DOHH2 (cell line): ENCODE measurements at regions not wholly inside any gene's neighbourhood (a gene's known extent, or its start where the extent isn't known, plus 50 kb on each side); places are given as distances from the start of the nearest gene placed in this dataset.

Experiments used
- H3F3A ChIP-seq: fragments of 200-600 bp; sonication (generic), shearing (Covaris generic); 2 replicates; pipeline ENCODE4 v1.6.0; 2016; ENCODE audit warnings: antibody characterized with exemption, mild to moderate bottlenecking; ENCODE audit not compliant: control insufficient read depth, insufficient read depth
- H3K27ac ChIP-seq: fragments of 200-600 bp; sonication (generic); 2 replicates; pipeline ENCODE4 v1.5.1; 2014; ENCODE audit warnings: low read depth, mild to moderate bottlenecking, low read length, moderate library complexity
- H3K27me3 ChIP-seq: fragments of 200-600 bp; sonication (generic); 2 replicates; pipeline ENCODE4 v1.6.1; 2014; ENCODE audit warnings: mild to moderate bottlenecking, low read length, mixed read lengths; ENCODE audit not compliant: control insufficient read depth
- H3K36me3 ChIP-seq: fragments of 200-600 bp; sonication (generic); 2 replicates; pipeline ENCODE4 v1.6.1; 2014; ENCODE audit warnings: mild to moderate bottlenecking, low read length, moderate library complexity, mixed read lengths; ENCODE audit not compliant: control insufficient read depth
- H3K4me1 ChIP-seq: fragments of 200-600 bp; sonication (generic); 2 replicates; pipeline ENCODE4 v1.6.1; 2014; ENCODE audit warnings: mild to moderate bottlenecking, low read length, mixed read lengths; ENCODE audit not compliant: control insufficient read depth
- H3K4me2 ChIP-seq: fragments of 200-600 bp; sonication (generic); 2 replicates; pipeline ENCODE4 v1.6.0; 2014; ENCODE audit warnings: mild to moderate bottlenecking, low read length, moderate library complexity
- H3K4me3 ChIP-seq: fragments of 200-600 bp; sonication (generic); 2 replicates; pipeline ENCODE4 v1.5.1; 2014; ENCODE audit warnings: mild to moderate bottlenecking, low read length, mixed read lengths
- H3K79me2 ChIP-seq: fragments of 200-600 bp; sonication (generic); 2 replicates; pipeline ENCODE4 v1.6.1; 2014; ENCODE audit warnings: mild to moderate bottlenecking, low read length, mixed read lengths; ENCODE audit not compliant: control insufficient read depth
- H3K9me2 ChIP-seq: fragments of 200-600 bp; sonication (generic); replicated peaks from 2 replicates; pipeline ENCODE4 v1.6.1; 2014; ENCODE audit warnings: mild to moderate bottlenecking, low read length, mixed read lengths; ENCODE audit not compliant: control insufficient read depth
- H3K9me3 ChIP-seq: fragments of 200-600 bp; sonication (generic); 2 replicates; pipeline ENCODE4 v1.6.1; 2014; ENCODE audit warnings: antibody characterized with exemption, low read length, mixed read lengths; ENCODE audit not compliant: control insufficient read depth, insufficient read depth
- H4K20me1 ChIP-seq: fragments of 200-600 bp; sonication (generic); 2 replicates; pipeline ENCODE4 v1.6.0; 2014; ENCODE audit warnings: low read depth, mild to moderate bottlenecking, antibody characterized with exemption, low read length, moderate library complexity; ENCODE audit not compliant: control insufficient read depth, insufficient read depth
- EZH2phosphoT487 ChIP-seq: fragments of 200-600 bp; sonication (generic); IDR thresholded peaks from 2 replicates; pipeline ENCODE4 v1.6.1; 2017; ENCODE audit warnings: borderline replicate concordance, mild to moderate bottlenecking, antibody characterized with exemption, low read length, moderate library complexity, mixed read lengths
- TF ChIP-seq, protein P1 (sequence below): fragments of 200-600 bp; sonication (generic); IDR thresholded peaks from one replicate; pipeline ENCODE4 v1.5.1; 2014; ENCODE audit warnings: antibody characterized with exemption, mild to moderate bottlenecking, low read depth, low read length; ENCODE audit not compliant: poor library complexity, severe bottlenecking

DNA sequence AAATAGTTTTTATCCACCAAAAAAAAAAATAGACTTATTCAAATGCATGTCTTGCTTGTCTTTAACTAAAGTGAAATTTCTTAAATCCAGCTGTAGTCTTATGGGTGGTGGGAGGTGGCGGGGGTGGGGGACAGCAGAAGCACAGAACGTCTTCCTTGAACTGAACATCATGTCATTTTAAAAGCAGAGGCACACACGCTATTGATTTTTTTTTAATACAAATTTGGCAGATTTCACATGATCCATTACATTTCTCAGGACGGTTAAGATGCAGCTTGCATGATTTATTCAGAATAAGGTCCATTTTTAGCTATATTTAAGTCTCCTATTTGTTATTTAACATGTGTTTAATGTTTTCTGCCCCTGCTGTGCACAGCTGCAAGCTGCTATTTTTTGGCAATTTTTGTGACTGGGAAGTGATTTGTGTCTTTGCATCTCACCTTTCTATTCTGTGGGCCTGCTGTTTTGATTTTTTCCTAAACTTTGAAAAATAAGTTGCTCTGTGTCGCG is 274.0 kb downstream of the TSHZ3 start:
- Histone ChIP-seq H4K20me1 (no peaks in the 10 kb centered on the region), H3F3A (no peaks in the 10 kb centered on the region), H3K4me3 (no peak overlapping the region), H3K79me2 (no peaks in the 10 kb centered on the region), H3K9me3 (peaks cover 6% of the 10 kb centered on the region; the same call in 1 of the 2 replicates), H3K27ac (no peak overlapping the region), H3K9me2 (no peaks in the 10 kb centered on the region), H3K36me3 (no peaks in the 10 kb centered on the region), H3K4me2 (no peak overlapping the region), H3K4me1 (no peaks in the 10 kb centered on the region), H3K27me3 (no peaks in the 10 kb centered on the region)
- TF ChIP-seq, protein P1, sequence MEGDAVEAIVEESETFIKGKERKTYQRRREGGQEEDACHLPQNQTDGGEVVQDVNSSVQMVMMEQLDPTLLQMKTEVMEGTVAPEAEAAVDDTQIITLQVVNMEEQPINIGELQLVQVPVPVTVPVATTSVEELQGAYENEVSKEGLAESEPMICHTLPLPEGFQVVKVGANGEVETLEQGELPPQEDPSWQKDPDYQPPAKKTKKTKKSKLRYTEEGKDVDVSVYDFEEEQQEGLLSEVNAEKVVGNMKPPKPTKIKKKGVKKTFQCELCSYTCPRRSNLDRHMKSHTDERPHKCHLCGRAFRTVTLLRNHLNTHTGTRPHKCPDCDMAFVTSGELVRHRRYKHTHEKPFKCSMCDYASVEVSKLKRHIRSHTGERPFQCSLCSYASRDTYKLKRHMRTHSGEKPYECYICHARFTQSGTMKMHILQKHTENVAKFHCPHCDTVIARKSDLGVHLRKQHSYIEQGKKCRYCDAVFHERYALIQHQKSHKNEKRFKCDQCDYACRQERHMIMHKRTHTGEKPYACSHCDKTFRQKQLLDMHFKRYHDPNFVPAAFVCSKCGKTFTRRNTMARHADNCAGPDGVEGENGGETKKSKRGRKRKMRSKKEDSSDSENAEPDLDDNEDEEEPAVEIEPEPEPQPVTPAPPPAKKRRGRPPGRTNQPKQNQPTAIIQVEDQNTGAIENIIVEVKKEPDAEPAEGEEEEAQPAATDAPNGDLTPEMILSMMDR: no peak
- no peak for TF ChIP-seq EZH2phosphoT487

DNA sequence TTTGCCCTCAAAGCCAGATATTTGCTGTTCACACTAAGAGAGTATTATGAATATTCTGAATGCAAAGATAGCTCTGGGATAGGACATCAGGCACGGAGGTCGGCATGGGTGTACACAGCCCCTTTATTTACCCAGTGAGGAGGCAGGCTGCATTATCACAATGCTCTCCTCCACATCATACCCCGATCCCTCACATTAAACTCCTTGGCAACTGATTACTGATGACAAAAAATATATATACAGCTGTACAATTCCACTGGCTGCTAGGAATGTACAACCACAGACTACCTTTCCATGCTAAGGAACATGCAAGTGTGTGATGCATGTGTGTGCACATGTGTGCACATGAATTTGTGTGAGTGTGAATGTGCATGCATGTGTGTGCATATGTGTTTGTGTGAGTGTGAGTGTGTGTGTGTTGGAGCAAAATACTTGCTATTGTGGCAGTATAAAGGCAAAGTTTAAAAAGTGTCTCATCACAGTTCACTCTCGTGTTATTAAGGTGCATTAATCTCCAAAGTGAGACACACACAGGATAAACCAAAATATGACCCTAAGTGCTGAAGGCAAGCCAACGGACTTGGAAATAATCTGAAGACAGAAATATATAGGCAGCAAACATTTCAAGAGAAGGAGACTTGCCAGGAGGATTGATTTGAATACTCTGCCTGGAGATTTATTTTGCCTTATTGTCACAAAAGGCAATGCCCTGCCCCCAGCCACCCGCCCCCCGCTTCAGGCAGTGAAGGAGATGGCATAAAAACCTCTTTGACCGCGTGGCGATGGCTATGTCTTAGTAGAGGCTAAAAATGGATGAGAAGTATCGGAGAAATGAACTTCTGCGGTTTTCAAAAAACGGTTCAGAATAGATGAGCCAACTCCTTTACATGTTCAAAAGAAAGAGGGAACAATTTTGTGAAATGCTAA is 274.8 kb downstream of the TSHZ3 start:
- Histone ChIP-seq H3K9me2 (no peaks in the 10 kb centered on the region), H3K4me2 (no peak overlapping the region), H4K20me1 (no peaks in the 10 kb centered on the region), H3K9me3 (peaks cover 6% of the 10 kb centered on the region; the same call in 1 of the 2 replicates), H3K4me3 (no peak overlapping the region), H3F3A (no peaks in the 10 kb centered on the region), H3K4me1 (no peaks in the 10 kb centered on the region), H3K79me2 (no peaks in the 10 kb centered on the region), H3K27ac (no peak overlapping the region), H3K27me3 (no peaks in the 10 kb centered on the region), H3K36me3 (no peaks in the 10 kb centered on the region)
- no peak for TF ChIP-seq EZH2phosphoT487
- TF ChIP-seq, protein P1: no peak

DNA sequence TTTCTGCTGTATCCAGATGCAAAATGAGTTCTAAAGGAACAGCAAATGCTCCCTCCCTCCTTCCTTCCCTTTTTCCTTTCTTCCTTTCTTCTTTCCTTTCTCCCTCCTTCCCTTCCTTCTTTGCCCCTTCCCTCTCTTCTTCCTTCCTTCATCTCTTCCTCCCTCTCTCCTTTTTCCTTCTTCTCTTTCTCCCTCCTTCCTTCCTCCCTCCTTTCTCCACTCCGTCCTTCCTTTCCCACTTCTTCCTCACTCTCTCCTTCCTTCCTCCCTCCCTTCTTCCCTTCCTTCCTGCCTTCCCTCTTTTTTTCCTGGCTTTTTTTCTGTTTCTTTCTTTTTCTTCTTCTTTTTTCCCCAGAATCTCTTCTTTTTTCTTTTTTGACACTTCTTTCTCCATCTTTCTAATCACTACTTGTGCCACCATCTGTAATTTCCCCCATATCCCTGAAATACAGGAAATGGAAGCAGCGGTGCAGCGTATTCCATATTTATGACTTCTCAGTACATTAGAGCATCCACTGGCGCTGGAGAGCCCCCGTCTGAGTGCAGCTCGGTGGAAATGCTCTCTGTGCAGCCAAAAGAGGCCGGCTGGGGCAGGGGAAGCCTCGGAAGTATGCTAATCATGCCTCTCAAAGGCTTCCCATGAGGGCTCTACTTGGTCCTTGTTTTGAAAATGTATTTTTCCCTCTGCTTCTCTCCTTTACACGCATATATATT is 275.6 kb downstream of the TSHZ3 start:
- Histone ChIP-seq H3K9me3 (peaks cover 6% of the 10 kb centered on the region; the same call in 1 of the 2 replicates), H3K4me2 (no peak overlapping the region), H3K36me3 (no peaks in the 10 kb centered on the region), H3K27ac (no peak overlapping the region), H3K9me2 (no peaks in the 10 kb centered on the region), H3K27me3 (no peaks in the 10 kb centered on the region), H3K4me3 (no peak overlapping the region), H3K4me1 (no peaks in the 10 kb centered on the region), H3K79me2 (no peaks in the 10 kb centered on the region), H3F3A (no peaks in the 10 kb centered on the region), H4K20me1 (no peaks in the 10 kb centered on the region)
- TF ChIP-seq EZH2phosphoT487: no peak
- TF ChIP-seq, protein P1: no peak
